Fibroblast of mammary gland (primary cell): ENCODE measurements at regions not wholly inside any gene's neighbourhood (a gene's known extent, or its start where the extent isn't known, plus 50 kb on each side); places are given as distances from the start of the nearest gene placed in this dataset.
"Not testable (repeated sequence)": the region's sequence is repeated elsewhere in the genome, so short reads cannot be mapped to it uniquely, and the experiment has no call there.

Experiments used
- DNase-seq: peaks from one replicate; pipeline ENCODE4 v3.0.0-alpha.2; 2010; ENCODE audit warnings: low read depth
- H3K4me3 ChIP-seq: 2 replicates; pipeline ENCODE4 v1.5.1; 2011; ENCODE audit warnings: low read depth, mild to moderate bottlenecking, low read length, moderate library complexity; ENCODE audit not compliant: control insufficient read depth
- TF ChIP-seq, protein P1 (sequence below): conservative IDR thresholded peaks from 2 replicates; pipeline ENCODE4 v1.5.1; 2011; ENCODE audit warnings: low read depth, low read length, inconsistent platforms; ENCODE audit not compliant: control insufficient read depth, insufficient read depth

DNA sequence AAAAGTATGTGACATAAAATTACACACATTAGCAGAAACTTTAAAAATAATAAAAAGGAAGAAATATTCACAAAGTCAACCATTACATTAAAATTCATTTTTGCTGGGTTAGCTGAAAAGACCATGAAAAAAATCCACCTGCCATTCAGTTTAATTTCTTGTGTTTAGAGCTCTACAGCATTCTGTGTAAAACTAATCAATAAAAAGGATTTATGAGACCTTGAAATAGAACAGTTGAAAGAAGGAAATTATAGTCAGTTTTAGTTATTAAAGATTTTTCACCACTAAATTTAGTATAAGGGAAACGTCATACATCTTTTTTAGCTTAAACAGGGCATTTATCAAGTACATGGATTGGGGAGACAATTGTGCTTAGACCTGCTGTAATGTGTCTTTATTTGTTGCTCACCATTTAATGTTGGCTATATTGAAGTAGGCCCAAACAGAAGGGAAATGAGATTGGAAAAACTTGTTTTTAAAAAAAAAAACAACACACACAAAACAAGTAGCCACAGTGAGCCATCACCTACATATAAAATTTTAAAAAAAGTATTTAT, 438.7 kb upstream of the POU3F2 start:
- no peak overlapping the region for H3K4me3 ChIP-seq
- DNase-seq: no peak
- TF ChIP-seq, protein P1, sequence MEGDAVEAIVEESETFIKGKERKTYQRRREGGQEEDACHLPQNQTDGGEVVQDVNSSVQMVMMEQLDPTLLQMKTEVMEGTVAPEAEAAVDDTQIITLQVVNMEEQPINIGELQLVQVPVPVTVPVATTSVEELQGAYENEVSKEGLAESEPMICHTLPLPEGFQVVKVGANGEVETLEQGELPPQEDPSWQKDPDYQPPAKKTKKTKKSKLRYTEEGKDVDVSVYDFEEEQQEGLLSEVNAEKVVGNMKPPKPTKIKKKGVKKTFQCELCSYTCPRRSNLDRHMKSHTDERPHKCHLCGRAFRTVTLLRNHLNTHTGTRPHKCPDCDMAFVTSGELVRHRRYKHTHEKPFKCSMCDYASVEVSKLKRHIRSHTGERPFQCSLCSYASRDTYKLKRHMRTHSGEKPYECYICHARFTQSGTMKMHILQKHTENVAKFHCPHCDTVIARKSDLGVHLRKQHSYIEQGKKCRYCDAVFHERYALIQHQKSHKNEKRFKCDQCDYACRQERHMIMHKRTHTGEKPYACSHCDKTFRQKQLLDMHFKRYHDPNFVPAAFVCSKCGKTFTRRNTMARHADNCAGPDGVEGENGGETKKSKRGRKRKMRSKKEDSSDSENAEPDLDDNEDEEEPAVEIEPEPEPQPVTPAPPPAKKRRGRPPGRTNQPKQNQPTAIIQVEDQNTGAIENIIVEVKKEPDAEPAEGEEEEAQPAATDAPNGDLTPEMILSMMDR: no peak

DNA sequence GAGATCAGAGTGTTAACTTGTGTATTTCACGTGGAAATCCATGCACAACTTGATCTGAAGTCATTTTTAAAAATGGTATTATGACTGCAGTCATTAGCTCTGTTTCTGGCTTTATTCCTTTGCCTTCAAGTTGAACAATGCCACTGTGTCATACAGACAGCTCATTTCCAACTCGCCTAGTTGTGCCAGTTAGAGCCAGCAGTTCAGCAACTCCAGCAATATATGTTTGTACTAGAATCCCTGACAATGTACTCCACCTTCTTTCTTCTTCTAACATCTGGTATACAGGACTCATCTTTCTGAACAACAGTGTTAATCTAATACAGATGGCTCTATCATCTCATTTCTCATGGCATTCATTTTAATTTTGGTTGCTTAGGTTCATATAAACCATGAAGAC, 418.3 kb upstream of the POU3F2 start:
- DNase-seq: no peak
- TF ChIP-seq, protein P1: no peak
- no peak overlapping the region for H3K4me3 ChIP-seq

DNA sequence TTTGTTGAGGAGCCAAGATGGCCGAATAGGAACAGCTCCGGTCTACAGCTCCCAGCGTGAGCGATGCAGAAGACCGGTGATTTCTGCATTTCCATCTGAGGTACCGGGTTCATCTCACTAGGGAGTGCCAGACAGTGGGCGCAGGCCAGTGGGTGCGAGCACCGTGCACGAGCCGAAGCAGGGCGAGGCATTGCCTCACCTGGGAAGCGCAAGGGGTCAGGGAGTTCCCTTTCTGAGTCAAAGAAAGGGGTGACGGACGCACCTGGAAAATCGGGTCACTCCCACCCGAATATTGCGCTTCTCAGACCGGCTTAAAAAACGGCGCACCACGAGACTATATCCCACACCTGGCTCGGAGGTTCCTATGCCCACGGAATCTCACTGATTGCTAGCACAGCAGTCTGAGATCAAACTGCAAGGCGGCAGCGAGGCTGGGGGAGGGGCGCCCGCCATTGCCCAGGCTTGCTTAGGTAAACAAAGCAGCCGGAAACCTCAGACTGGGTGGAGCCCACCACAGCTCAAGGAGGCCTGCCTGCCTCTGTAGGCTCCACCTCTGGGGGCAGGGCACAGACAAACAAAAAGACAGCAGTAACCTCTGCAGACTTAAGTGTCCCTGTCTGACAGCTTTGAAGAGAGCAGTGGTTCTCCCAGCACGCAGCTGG, 417.7 kb upstream of the POU3F2 start:
- H3K4me3 ChIP-seq, DNase-seq: not testable (repeated sequence)

- no peak for DNase-seq
- TF ChIP-seq, protein P1: no peak
These were observed 400.9 kb upstream of the POU3F2 start for GRCh38 chr6:98433325-98434056.

GRCh38 chr6:98443633-98444032, 390.7 kb upstream of the POU3F2 start:
- no peak for DNase-seq
- TF ChIP-seq, protein P1: no peak
- H3K4me3 ChIP-seq: no peak overlapping the region

More at GRCh38 chr6:98433325-98434056, 400.9 kb upstream of the POU3F2 start:
- H3K4me3 ChIP-seq: no peak overlapping the region

GRCh38 chr6:98452685-98453084, 381.7 kb upstream of the POU3F2 start:
- no peak for DNase-seq
- TF ChIP-seq, protein P1: no peak

GRCh38 chr6:98454809-98455322, 379.5 kb upstream of the POU3F2 start:
- H3K4me3 ChIP-seq: no peak overlapping the region
- DNase-seq: no peak
- TF ChIP-seq, protein P1: no peak

More at GRCh38 chr6:98452685-98453084, 381.7 kb upstream of the POU3F2 start:
- H3K4me3 ChIP-seq: no peak overlapping the region
